ENCODE measurements at regions not wholly inside any gene's neighbourhood (a gene's known extent, or its start where the extent isn't known, plus 50 kb on each side); places are given as distances from the start of the nearest gene placed in this dataset.
"Not testable (repeated sequence)": the region's sequence is repeated elsewhere in the genome, so short reads cannot be mapped to it uniquely, and the experiment has no call there.

- 90 to 98% methylated on average over 1 of the region's 1 CpG for WGBS, 2 donors
- H3K4me3 ChIP-seq = no peak overlapping the region
- H3K9me3 ChIP-seq = no peaks in the 10 kb centered on the region
- no peaks in the 10 kb centered on the region for H3K27me3 ChIP-seq
- H3K27ac ChIP-seq = no peak overlapping the region
- H3K36me3 ChIP-seq = no peaks in the 10 kb centered on the region
- intact Hi-C loops (cut with DNase I) = no loop called here
- no peaks in the 10 kb centered on the region for H3K4me1 ChIP-seq
- TF ChIP-seq POLR2AphosphoS5 (IDR thresholded peaks at IDR 0.05) (no peak), POLR2A (IDR thresholded peaks at IDR 0.05) (no peak), CTCF (IDR thresholded peaks at IDR 0.05) (no peak), EP300 (IDR thresholded peaks at IDR 0.05) (no peak)
- no peak for DNase-seq
Measured at GRCh38 chr14:51354846-51355245, 114.8 kb downstream of the TMX1 start.

- WGBS, 2 donors = 78 to 79% methylated on average over 5 of the region's 5 CpGs
- intact Hi-C loops (cut with DNase I) = no loop called here
- Histone ChIP-seq H3K4me1 (no peaks in the 10 kb centered on the region), H3K9me3 (no peaks in the 10 kb centered on the region), H3K27me3 (no peaks in the 10 kb centered on the region), H3K36me3 (no peaks in the 10 kb centered on the region), H3K27ac (no peak overlapping the region), H3K4me3 (no peak overlapping the region)
- DNase-seq = no peak
- TF ChIP-seq POLR2AphosphoS5 (IDR thresholded peaks at IDR 0.05) (no peak), CTCF (IDR thresholded peaks at IDR 0.05) (no peak), EP300 (IDR thresholded peaks at IDR 0.05) (no peak), POLR2A (IDR thresholded peaks at IDR 0.05) (no peak)
Measured at GRCh38 chr14:51356381-51356780, 116.3 kb downstream of the TMX1 start.

GRCh38 chr14:51357250-51357649 is 117.2 kb downstream of the TMX1 start:
- Histone ChIP-seq H3K9me3 (no peaks in the 10 kb centered on the region), H3K4me1 (no peaks in the 10 kb centered on the region), H3K36me3 (no peaks in the 10 kb centered on the region), H3K27me3 (no peaks in the 10 kb centered on the region), H3K4me3 (no peak overlapping the region), H3K27ac (no peak overlapping the region)
- DNase-seq = no peak
- intact Hi-C loops (cut with DNase I) = no loop called here
- 65 to 75% methylated on average over 3 of the region's 3 CpGs for WGBS, 2 donors
- no peak for TF ChIP-seq EP300 (IDR thresholded peaks at IDR 0.05)
- TF ChIP-seq POLR2A (IDR thresholded peaks at IDR 0.05) = no peak
- no peak for TF ChIP-seq CTCF (IDR thresholded peaks at IDR 0.05)

GRCh38 chr14:51360592-51360991 is 120.5 kb downstream of the TMX1 start:
- Histone ChIP-seq H3K4me3 (no peak overlapping the region), H3K4me1 (no peaks in the 10 kb centered on the region), H3K27ac (no peak overlapping the region), H3K9me3 (no peaks in the 10 kb centered on the region), H3K36me3 (no peaks in the 10 kb centered on the region), H3K27me3 (no peaks in the 10 kb centered on the region)
- DNase-seq = no peak
- intact Hi-C loops (cut with DNase I) = no loop called here
- no peak for TF ChIP-seq EP300 (IDR thresholded peaks at IDR 0.05)
- TF ChIP-seq POLR2AphosphoS5 (IDR thresholded peaks at IDR 0.05) = no peak
- no peak for TF ChIP-seq CTCF (IDR thresholded peaks at IDR 0.05)
- TF ChIP-seq POLR2A (IDR thresholded peaks at IDR 0.05) = no peak
- WGBS, 2 donors = 88 to 95% methylated on average over 7 of the region's 7 CpGs

- TF ChIP-seq CTCF (IDR thresholded peaks at IDR 0.05) (no peak), EP300 (IDR thresholded peaks at IDR 0.05) (no peak), POLR2A (IDR thresholded peaks at IDR 0.05) (no peak), POLR2AphosphoS5 (IDR thresholded peaks at IDR 0.05) (no peak)
- intact Hi-C loops (cut with DNase I) = no loop called here
- no peak overlapping the region for H3K27ac ChIP-seq
- no peaks in the 10 kb centered on the region for H3K9me3 ChIP-seq
- H3K4me3 ChIP-seq = no peak overlapping the region
- no peaks in the 10 kb centered on the region for H3K36me3 ChIP-seq
- no peaks in the 10 kb centered on the region for H3K4me1 ChIP-seq
- 59 to 63% methylated on average over 7 of the region's 7 CpGs for WGBS, 2 donors
- no peaks in the 10 kb centered on the region for H3K27me3 ChIP-seq
- DNase-seq = no peak
Measured at GRCh38 chr14:51365241-51365965, 125.4 kb downstream of the TMX1 start.

- H3K36me3 ChIP-seq; H3K27me3 ChIP-seq; DNase-seq; H3K9me3 ChIP-seq; H3K27ac ChIP-seq; H3K4me3 ChIP-seq; intact Hi-C loops (cut with DNase I); H3K4me1 ChIP-seq: not testable (repeated sequence)
- 95 to 96% methylated on average over 14 of the region's 14 CpGs for WGBS, 2 donors
Measured at GRCh38 chr14:51366460-51366859, 126.4 kb downstream of the TMX1 start.

GRCh38 chr14:51366866-51367599 is 127.0 kb downstream of the TMX1 start:
- H3K27ac ChIP-seq; H3K4me3 ChIP-seq; H3K4me1 ChIP-seq; DNase-seq; H3K36me3 ChIP-seq; H3K9me3 ChIP-seq; intact Hi-C loops (cut with DNase I); H3K27me3 ChIP-seq: not testable (repeated sequence)
- WGBS, 2 donors = 14 to 48% methylated on average over 6 of the region's 7 CpGs

All from sigmoid colon (tissue), 6 donors.